ENCODE measurements at regions not wholly inside any gene's neighbourhood (a gene's known extent, or its start where the extent isn't known, plus 50 kb on each side); places are given as distances from the start of the nearest gene placed in this dataset.

- Histone ChIP-seq H4K20me1 (ENCODE audit: insufficient read depth, low read length) (no peaks in the 10 kb centered on the region), H3K9ac (ENCODE audit: low read length) (no peak overlapping the region), H3K27ac (ENCODE audit: low read length) (no peak overlapping the region), H2AFZ (ENCODE audit: low read depth, low read length) (no peak overlapping the region), H3K27me3 (ENCODE audit: low read depth, low read length) (no peaks in the 10 kb centered on the region), H3K79me2 (ENCODE audit: low read length) (no peaks in the 10 kb centered on the region), H3K36me3 (replicated peaks; ENCODE audit: low read depth, low read length) (no peaks in the 10 kb centered on the region), H3K9me3 (ENCODE audit: insufficient read depth, low read length) (no peaks in the 10 kb centered on the region), H3K4me2 (ENCODE audit: low read length) (no peak overlapping the region), H3K4me1 (ENCODE audit: low read length) (peaks cover 25% of the 10 kb centered on the region), H3K4me3 (ENCODE audit: low read length) (no peak overlapping the region)
- TF ChIP-seq CTCF (IDR thresholded peaks at IDR 0.05; ENCODE audit: low read depth, low read length) (no peak), EZH2phosphoT487 (IDR thresholded peaks at IDR 0.05; ENCODE audit: low read depth) (no peak)
Measured at GRCh38 chr2:191582355-191582754, 95.6 kb upstream of the NABP1 start.

GRCh38 chr2:191591025-191591424 lies 86.9 kb upstream of the NABP1 start:
- TF ChIP-seq EZH2phosphoT487 (IDR thresholded peaks at IDR 0.05; ENCODE audit: low read depth) (no peak), CTCF (IDR thresholded peaks at IDR 0.05; ENCODE audit: low read depth, low read length) (no peak)
- no peak overlapping the region for H2AFZ ChIP-seq (ENCODE audit: low read depth, low read length)
- no peak overlapping the region for H3K27ac ChIP-seq (ENCODE audit: low read length)
- no peaks in the 10 kb centered on the region for H3K9me3 ChIP-seq (ENCODE audit: insufficient read depth, low read length)
- H3K4me3 ChIP-seq (ENCODE audit: low read length), result no peak overlapping the region
- H3K79me2 ChIP-seq (ENCODE audit: low read length), result no peaks in the 10 kb centered on the region
- peaks cover 5% of the 10 kb centered on the region for H3K4me1 ChIP-seq (ENCODE audit: low read length)
- no peaks in the 10 kb centered on the region for H4K20me1 ChIP-seq (ENCODE audit: insufficient read depth, low read length)
- no peak overlapping the region for H3K4me2 ChIP-seq (ENCODE audit: low read length)
- no peak overlapping the region for H3K9ac ChIP-seq (ENCODE audit: low read length)
- no peaks in the 10 kb centered on the region for H3K27me3 ChIP-seq (ENCODE audit: low read depth, low read length)
- H3K36me3 ChIP-seq (replicated peaks; ENCODE audit: low read depth, low read length), result no peaks in the 10 kb centered on the region

DNA sequence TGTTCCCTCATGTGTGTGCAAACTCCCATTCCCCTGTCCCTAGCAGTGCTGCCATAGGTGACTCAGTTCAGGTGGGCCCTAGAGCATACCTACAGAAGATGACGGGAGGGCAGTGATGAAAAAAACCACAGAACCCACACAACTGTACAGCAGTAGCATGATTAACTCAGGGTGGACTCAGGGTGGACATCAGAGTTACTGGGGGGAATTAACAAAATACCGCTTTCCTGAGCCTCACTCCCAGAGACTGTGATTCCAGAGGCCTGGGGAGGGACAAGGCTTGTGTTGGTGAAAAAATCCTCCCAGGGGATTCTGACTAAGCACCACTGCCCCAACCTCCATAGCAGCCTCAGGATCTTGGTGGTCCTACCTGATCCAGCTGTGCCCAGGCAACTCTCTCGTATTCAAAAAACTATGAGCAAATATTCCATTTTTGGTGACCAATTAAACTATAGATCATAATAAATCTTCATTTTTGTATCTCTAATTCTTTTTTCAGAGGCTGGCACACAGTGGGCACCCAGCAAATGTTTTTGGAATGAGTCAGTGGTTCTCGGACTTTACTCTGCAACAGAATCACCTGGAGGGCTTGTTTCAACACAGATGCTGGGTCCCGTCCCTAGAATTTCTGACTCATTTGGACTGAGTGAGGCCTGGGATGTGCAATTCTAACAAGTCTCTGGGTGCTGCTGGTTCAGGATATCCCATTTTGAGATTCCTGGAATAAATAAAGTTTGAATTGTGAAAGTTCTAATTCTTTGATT lies 84.1 kb upstream of the NABP1 start:
- Histone ChIP-seq H4K20me1 (ENCODE audit: insufficient read depth, low read length) (no peaks in the 10 kb centered on the region), H3K4me2 (ENCODE audit: low read length) (no peak overlapping the region), H3K4me1 (ENCODE audit: low read length) (peaks cover 5% of the 10 kb centered on the region), H3K9me3 (ENCODE audit: insufficient read depth, low read length) (no peaks in the 10 kb centered on the region), H3K79me2 (ENCODE audit: low read length) (no peaks in the 10 kb centered on the region), H3K36me3 (replicated peaks; ENCODE audit: low read depth, low read length) (no peaks in the 10 kb centered on the region), H3K27ac (ENCODE audit: low read length) (no peak overlapping the region), H2AFZ (ENCODE audit: low read depth, low read length) (no peak overlapping the region), H3K4me3 (ENCODE audit: low read length) (no peak overlapping the region), H3K9ac (ENCODE audit: low read length) (no peak overlapping the region), H3K27me3 (ENCODE audit: low read depth, low read length) (no peaks in the 10 kb centered on the region)
- TF ChIP-seq CTCF (IDR thresholded peaks at IDR 0.05; ENCODE audit: low read depth, low read length), result no peak
- TF ChIP-seq EZH2phosphoT487 (IDR thresholded peaks at IDR 0.05; ENCODE audit: low read depth), result no peak

DNA sequence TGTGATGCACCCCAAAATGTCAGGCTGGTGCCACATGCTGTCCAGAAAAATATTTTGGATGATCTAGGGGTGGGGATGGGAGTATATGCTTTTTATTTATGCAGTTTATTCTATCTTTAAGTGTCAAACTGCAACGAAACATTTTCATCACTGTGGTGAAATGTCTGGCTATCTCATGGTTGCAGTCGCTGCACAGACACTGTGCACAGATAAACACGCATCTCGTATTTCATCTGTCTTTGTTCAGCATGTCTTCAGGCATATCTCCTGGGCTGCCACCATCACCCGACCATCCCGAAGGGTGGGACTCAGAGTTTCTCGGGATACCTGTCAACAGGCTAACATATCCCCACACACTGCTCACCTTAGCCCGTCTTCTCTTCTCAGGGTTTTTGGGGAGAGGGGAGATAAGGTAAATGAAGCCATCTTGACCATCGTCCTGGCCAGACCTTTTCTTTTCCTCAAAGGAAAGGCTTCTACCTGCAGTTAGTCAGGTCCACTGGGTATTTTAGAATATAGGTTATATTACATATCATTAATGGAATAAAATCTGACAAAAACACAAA lies 80.7 kb upstream of the NABP1 start:
- peaks cover 9% of the 10 kb centered on the region for H3K4me1 ChIP-seq (ENCODE audit: low read length)
- no peak for TF ChIP-seq CTCF (IDR thresholded peaks at IDR 0.05; ENCODE audit: low read depth, low read length)
- no peak for TF ChIP-seq EZH2phosphoT487 (IDR thresholded peaks at IDR 0.05; ENCODE audit: low read depth)
- H3K4me2 ChIP-seq (ENCODE audit: low read length), result no peak overlapping the region

More for the DNA sequence above, 80.7 kb upstream of the NABP1 start:
- H3K79me2 ChIP-seq (ENCODE audit: low read length), result no peaks in the 10 kb centered on the region
- no peaks in the 10 kb centered on the region for H3K27me3 ChIP-seq (ENCODE audit: low read depth, low read length)
- no peak overlapping the region for H3K4me3 ChIP-seq (ENCODE audit: low read length)
- no peak overlapping the region for H2AFZ ChIP-seq (ENCODE audit: low read depth, low read length)
- no peaks in the 10 kb centered on the region for H4K20me1 ChIP-seq (ENCODE audit: insufficient read depth, low read length)
- H3K27ac ChIP-seq (ENCODE audit: low read length), result no peak overlapping the region
- H3K9me3 ChIP-seq (ENCODE audit: insufficient read depth, low read length), result no peaks in the 10 kb centered on the region
- H3K36me3 ChIP-seq (replicated peaks; ENCODE audit: low read depth, low read length), result no peaks in the 10 kb centered on the region
- H3K9ac ChIP-seq (ENCODE audit: low read length), result no peak overlapping the region

Measured in OCI-LY3 (cell line).